Lower leg skin (tissue), 4 donors: ENCODE measurements at regions not wholly inside any gene's neighbourhood (a gene's known extent, or its start where the extent isn't known, plus 50 kb on each side); places are given as distances from the start of the nearest gene placed in this dataset.

Experiments
- DNase-seq, 2 donors: peaks; one replicate each; pipeline ENCODE4 v3.0.0-alpha.2; 2019; ENCODE audit warnings: low spot score in 2 of 2
- H3K4me3 ChIP-seq: fragments of 200-600 bp; sonication (generic); 2 replicates; pipeline ENCODE4 v1.5.1; 2017; ENCODE audit warnings: mild to moderate bottlenecking, low read depth; ENCODE audit not compliant: poor library complexity, severe bottlenecking
- POLR2A ChIP-seq, 2 donors: fragments of 450-650 bp; IDR thresholded peaks; one replicate each; pipeline ENCODE4 v1.6.1; 2016 to 2017; ENCODE audit warnings: antibody characterized with exemption in 2 of 2, mild to moderate bottlenecking in 1 of 2, moderate library complexity in 1 of 2
- WGBS, 2 donors: methylation state at CpG; one replicate each; pipeline ENCODE4 v1.1.5; 2018; 5-methylcytosine and 5-hydroxymethylcytosine counted together
- intact Hi-C: fragments of 100-400 bp; cut with DNase I; formaldehyde crosslinking; loops from one replicate; pipeline ENCODE4 v1.15.0; 2023; ENCODE audit warnings: low total_unique reads
- TF ChIP-seq, protein P1 (sequence below), 3 donors: fragments of 450-650 bp; IDR thresholded peaks; one replicate each; pipeline ENCODE4 v1.5.1; 2016; ENCODE audit warnings: antibody characterized with exemption in 3 of 3, mild to moderate bottlenecking in 3 of 3, moderate library complexity in 2 of 3

DNA sequence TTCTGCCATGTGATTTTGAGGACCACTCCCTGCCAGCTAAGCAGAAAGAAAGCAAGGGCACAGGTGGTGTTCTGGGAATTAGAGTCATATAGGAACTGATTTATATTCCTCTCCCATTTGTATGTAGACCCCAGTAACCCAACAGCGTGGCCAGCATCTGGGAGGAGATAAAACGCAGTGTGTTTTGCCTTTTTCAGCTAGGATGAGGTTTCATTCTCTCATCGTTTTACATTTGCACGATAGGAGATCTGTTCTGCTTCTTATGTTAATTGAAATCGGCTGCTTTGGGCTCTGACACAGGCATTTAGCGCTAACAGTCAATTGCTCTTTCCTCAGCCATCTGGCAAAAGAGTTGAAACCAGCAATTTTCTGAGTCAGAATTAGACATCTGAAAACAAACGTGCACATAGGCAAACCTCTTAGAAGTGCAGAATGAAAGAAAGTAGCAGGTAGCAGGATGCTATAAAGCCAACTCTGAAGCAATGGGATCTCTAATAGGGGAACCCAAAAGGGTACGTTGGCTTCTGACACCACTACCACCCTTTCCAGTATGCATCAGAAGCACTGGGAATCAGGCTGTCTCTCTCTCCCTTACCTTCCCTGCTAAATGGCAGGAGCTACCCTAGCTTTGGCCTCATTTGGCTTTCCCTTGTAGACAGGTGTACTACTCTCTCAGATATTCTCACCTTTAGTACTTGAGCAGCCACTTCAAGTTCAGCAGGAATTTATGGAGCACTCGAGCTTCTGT lies 219.1 kb downstream of the PHLDA1 start:
- no peak for TF ChIP-seq POLR2A (IDR thresholded peaks at IDR 0.05)
- TF ChIP-seq, protein P1, sequence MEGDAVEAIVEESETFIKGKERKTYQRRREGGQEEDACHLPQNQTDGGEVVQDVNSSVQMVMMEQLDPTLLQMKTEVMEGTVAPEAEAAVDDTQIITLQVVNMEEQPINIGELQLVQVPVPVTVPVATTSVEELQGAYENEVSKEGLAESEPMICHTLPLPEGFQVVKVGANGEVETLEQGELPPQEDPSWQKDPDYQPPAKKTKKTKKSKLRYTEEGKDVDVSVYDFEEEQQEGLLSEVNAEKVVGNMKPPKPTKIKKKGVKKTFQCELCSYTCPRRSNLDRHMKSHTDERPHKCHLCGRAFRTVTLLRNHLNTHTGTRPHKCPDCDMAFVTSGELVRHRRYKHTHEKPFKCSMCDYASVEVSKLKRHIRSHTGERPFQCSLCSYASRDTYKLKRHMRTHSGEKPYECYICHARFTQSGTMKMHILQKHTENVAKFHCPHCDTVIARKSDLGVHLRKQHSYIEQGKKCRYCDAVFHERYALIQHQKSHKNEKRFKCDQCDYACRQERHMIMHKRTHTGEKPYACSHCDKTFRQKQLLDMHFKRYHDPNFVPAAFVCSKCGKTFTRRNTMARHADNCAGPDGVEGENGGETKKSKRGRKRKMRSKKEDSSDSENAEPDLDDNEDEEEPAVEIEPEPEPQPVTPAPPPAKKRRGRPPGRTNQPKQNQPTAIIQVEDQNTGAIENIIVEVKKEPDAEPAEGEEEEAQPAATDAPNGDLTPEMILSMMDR (IDR thresholded peaks at IDR 0.05), result no peak
- WGBS, 2 donors, result 54 to 62% methylated on average over 9 of the region's 9 CpGs
- intact Hi-C loops, result no loop called here
- no peak overlapping the region for H3K4me3 ChIP-seq
- no peak for DNase-seq

- no peak overlapping the region for H3K4me3 ChIP-seq
- intact Hi-C loops, result no loop called here
- TF ChIP-seq, protein P1 (IDR thresholded peaks at IDR 0.05), result no peak
- no peak for TF ChIP-seq POLR2A (IDR thresholded peaks at IDR 0.05)
- 74 to 80% methylated on average over 2 of the region's 2 CpGs for WGBS, 2 donors
- no peak for DNase-seq
Measured at GRCh38 chr12:75809746-75810145, 221.8 kb downstream of the PHLDA1 start.

DNA sequence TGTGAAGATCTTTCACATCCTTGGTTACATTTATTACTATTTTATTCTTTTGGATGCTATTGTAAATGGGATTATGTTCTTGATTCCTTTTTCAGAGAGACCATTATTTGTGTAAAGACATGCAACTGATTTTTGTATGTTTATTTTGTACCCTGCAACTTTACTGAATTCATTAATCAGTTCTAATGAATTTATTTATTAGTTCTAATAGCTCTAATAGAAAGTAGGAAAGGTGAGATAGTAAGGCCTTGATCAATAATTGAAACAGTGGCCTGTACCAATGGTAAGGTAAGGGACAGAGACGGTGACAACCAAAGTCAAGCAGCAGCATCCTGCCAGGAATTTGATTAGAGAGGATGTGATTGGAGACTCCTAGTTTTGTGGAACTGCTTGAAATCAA lies 224.1 kb downstream of the PHLDA1 start:
- intact Hi-C loops, result no loop called here
- TF ChIP-seq POLR2A (IDR thresholded peaks at IDR 0.05), result no peak
- TF ChIP-seq, protein P1 (IDR thresholded peaks at IDR 0.05), result no peak
- no peak overlapping the region for H3K4me3 ChIP-seq
- 98 to 100% methylated on average over 1 of the region's 1 CpG for WGBS, 2 donors
- no peak for DNase-seq

DNA sequence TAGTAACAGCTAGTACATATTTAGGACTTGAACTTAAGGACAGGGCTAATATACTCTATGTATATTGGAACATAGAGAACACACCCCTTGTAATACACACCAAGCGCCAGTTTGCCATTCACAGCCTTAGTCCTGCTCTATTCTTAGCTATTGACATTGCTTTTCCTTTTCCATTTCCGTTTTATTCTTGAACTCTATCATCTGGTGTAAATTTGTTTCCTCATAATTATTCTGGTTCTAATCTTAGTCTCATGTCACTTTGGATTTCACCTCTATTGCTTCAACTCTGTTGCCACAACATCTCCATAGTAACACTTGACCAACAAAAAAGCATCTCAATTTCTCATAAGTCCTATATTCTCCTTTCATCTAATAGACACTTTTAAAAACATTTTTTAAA lies 225.7 kb downstream of the PHLDA1 start:
- intact Hi-C loops, result no loop called here
- TF ChIP-seq, protein P1 (IDR thresholded peaks at IDR 0.05), result no peak
- TF ChIP-seq POLR2A (IDR thresholded peaks at IDR 0.05), result no peak
- H3K4me3 ChIP-seq, result no peak overlapping the region
- 52 to 58% methylated on average over 2 of the region's 2 CpGs for WGBS, 2 donors
- DNase-seq, result no peak

- no peak for TF ChIP-seq POLR2A (IDR thresholded peaks at IDR 0.05)
- TF ChIP-seq, protein P1 (IDR thresholded peaks at IDR 0.05), result no peak
- H3K4me3 ChIP-seq, result no peak overlapping the region
- intact Hi-C loops, result no loop called here
- no peak for DNase-seq
- WGBS, 2 donors, result 71 to 75% methylated on average over 2 of the region's 2 CpGs
Measured at GRCh38 chr12:75805320-75805719, 226.3 kb downstream of the PHLDA1 start.
